Motor neuron (in vitro differentiated cells): ENCODE measurements at regions not wholly inside any gene's neighbourhood (a gene's known extent, or its start where the extent isn't known, plus 50 kb on each side); places are given as distances from the start of the nearest gene placed in this dataset.

Experiments
- ATAC-seq, 8 experiments: fragments of 200-7000 bp; cut with Tn5 transposase; replicated peaks in 6 of 8; 2 replicates each; pipeline ENCODE4 v1.8.0; 2021; ENCODE audit warnings: mild to moderate bottlenecking in 8 of 8, moderate library complexity in 8 of 8
- H3K27ac ChIP-seq, 2 donors: fragments of 250-450 bp; sonication (Bioruptor Pico); 2 replicates each; pipeline ENCODE4 v1.9.0; 2021; ENCODE audit warnings: antibody characterized with exemption in 2 of 2, mild to moderate bottlenecking in 2 of 2, moderate library complexity in 1 of 2
- H3K4me1 ChIP-seq, 2 donors: fragments of 250-450 bp; sonication (Bioruptor Pico); replicated peaks in 1 of 2; 2 replicates each; pipeline ENCODE4 v1.6.1; 2021; ENCODE audit warnings: antibody characterized with exemption in 2 of 2, mild to moderate bottlenecking in 2 of 2, moderate library complexity in 1 of 2
- H3K4me3 ChIP-seq, 5 donors: fragments of 250-450 bp; sonication (Bioruptor Pico); 2 replicates each; pipeline ENCODE4 v1.9.0; 2021; ENCODE audit warnings: antibody characterized with exemption in 5 of 5, mild to moderate bottlenecking in 5 of 5, moderate library complexity in 4 of 5
- WGBS, 10 experiments: fragments of 450-650 bp; shearing (Covaris generic); methylation state at CpG; one replicate each; pipeline ENCODE4 v1.0.0; 2022; 5-methylcytosine and 5-hydroxymethylcytosine counted together
- in situ Hi-C, 9 experiments: fragments of 400-800 bp; cut with MboI; loops; one replicate each; pipeline ENCODE4 v1.15.0; 2021; ENCODE audit warnings: low sequenced_read_pairs in 9 of 9, low pct_unique_long_range_greater_than_20kb in 2 of 9; ENCODE audit not compliant: unreplicated experiment in 9 of 9

GRCh38 chr5:164563370-164563769, 1058.0 kb downstream of the MAT2B start:
- 0 to 100% (median 88%) methylated on average over 1 of the region's 1 CpG; no CpG with 5 or more reads in 2 of the 10 experiments for WGBS, 10 experiments
- Histone ChIP-seq H3K4me1 (peaks cover 0 to 19% of the 10 kb centered on the region in 2 donors), H3K4me3 (no peak overlapping the region), H3K27ac (no peak overlapping the region)
- in situ Hi-C loops = no loop called here
- no peak for ATAC-seq

- WGBS, 10 experiments = 5 to 100% (median 82%) methylated on average over 2 of the region's 2 CpGs
- H3K27ac ChIP-seq = no peak overlapping the region
- H3K4me1 ChIP-seq = peaks cover 0 to 13% of the 10 kb centered on the region in 2 donors
- H3K4me3 ChIP-seq = no peak overlapping the region
- ATAC-seq = peak in 2 of 8 experiments; percentile 37 to 38
- in situ Hi-C loops = no loop called here
Measured at GRCh38 chr5:164573397-164573796, 1068.0 kb downstream of the MAT2B start.

GRCh38 chr5:164577201-164577600, 1071.8 kb downstream of the MAT2B start:
- in situ Hi-C loops = no loop called here
- ATAC-seq = no peak
- Histone ChIP-seq H3K27ac (no peak overlapping the region), H3K4me1 (peaks cover 0 to 15% of the 10 kb centered on the region in 2 donors), H3K4me3 (no peak overlapping the region)
- 20 to 100% (median 91%) methylated on average over 1 to 2 of the region's 2 CpGs for WGBS, 10 experiments

GRCh38 chr5:164577742-164578141, 1072.3 kb downstream of the MAT2B start:
- 0 to 84% (median 35%) methylated on average over 2 of the region's 2 CpGs; no CpG with 5 or more reads in 4 of the 10 experiments for WGBS, 10 experiments
- Histone ChIP-seq H3K27ac (no peak overlapping the region), H3K4me3 (no peak overlapping the region), H3K4me1 (peaks cover 0 to 15% of the 10 kb centered on the region in 2 donors)
- in situ Hi-C loops = no loop called here
- ATAC-seq = peak in 1 of 8 experiments; percentile 62

- 30 to 100% (median 79%) methylated on average over 1 to 5 of the region's 5 CpGs for WGBS, 10 experiments
- in situ Hi-C loops = no loop called here
Measured at GRCh38 chr5:164578401-164578800, 1073.0 kb downstream of the MAT2B start.

GRCh38 chr5:164578911-164579310, 1073.5 kb downstream of the MAT2B start:
- H3K4me1 ChIP-seq = peaks cover 0 to 9% of the 10 kb centered on the region in 2 donors
- no peak for ATAC-seq
- in situ Hi-C loops = no loop called here
- no peak overlapping the region for H3K27ac ChIP-seq
- H3K4me3 ChIP-seq = no peak overlapping the region
- 41 to 100% (median 91%) methylated on average over 1 to 2 of the region's 2 CpGs; no CpG with 5 or more reads in 1 of the 10 experiments for WGBS, 10 experiments

More at GRCh38 chr5:164578401-164578800, 1073.0 kb downstream of the MAT2B start:
- Histone ChIP-seq H3K4me1 (peaks cover 0 to 14% of the 10 kb centered on the region in 2 donors), H3K4me3 (no peak overlapping the region), H3K27ac (no peak overlapping the region)
- ATAC-seq = peak in 1 of 8 experiments; percentile 50

- in situ Hi-C loops = no loop called here
- 5 to 100% (median 62%) methylated on average over 1 to 2 of the region's 2 CpGs; no CpG with 5 or more reads in 1 of the 10 experiments for WGBS, 10 experiments
- no peak overlapping the region for H3K27ac ChIP-seq
Measured at GRCh38 chr5:164580155-164580554, 1074.7 kb downstream of the MAT2B start.

GRCh38 chr5:164581889-164582288, 1076.5 kb downstream of the MAT2B start:
- no peak overlapping the region for H3K4me3 ChIP-seq
- ATAC-seq = no peak
- in situ Hi-C loops = no loop called here
- peaks cover 0 to 9% of the 10 kb centered on the region in 2 donors for H3K4me1 ChIP-seq
- H3K27ac ChIP-seq = no peak overlapping the region
- 0 to 77% (median 57%) methylated on average over 1 to 2 of the region's 2 CpGs; no CpG with 5 or more reads in 1 of the 10 experiments for WGBS, 10 experiments

More at GRCh38 chr5:164580155-164580554, 1074.7 kb downstream of the MAT2B start:
- no peak overlapping the region for H3K4me3 ChIP-seq
- no peak for ATAC-seq
- peaks cover 0 to 9% of the 10 kb centered on the region in 2 donors for H3K4me1 ChIP-seq

- Histone ChIP-seq H3K27ac (no peak overlapping the region), H3K4me1 (peaks cover 0 to 12% of the 10 kb centered on the region in 2 donors), H3K4me3 (no peak overlapping the region)
- ATAC-seq = peak in 4 of 8 experiments; percentile 28 to 79 (median 50)
- in situ Hi-C loops = no loop called here
Measured at GRCh38 chr5:164593982-164594381, 1088.6 kb downstream of the MAT2B start.

GRCh38 chr5:164597293-164597900, 1092.0 kb downstream of the MAT2B start:
- H3K4me3 ChIP-seq = no peak overlapping the region
- 8 to 75% (median 58%) methylated on average over 3 to 5 of the region's 5 CpGs for WGBS, 10 experiments
- in situ Hi-C loops = no loop called here
- H3K27ac ChIP-seq = no peak overlapping the region
- peaks cover 0 to 19% of the 10 kb centered on the region in 2 donors for H3K4me1 ChIP-seq
- no peak for ATAC-seq

GRCh38 chr5:164600274-164600673, 1094.9 kb downstream of the MAT2B start:
- no peak overlapping the region for H3K27ac ChIP-seq
- H3K4me1 ChIP-seq = peaks cover 0 to 6% of the 10 kb centered on the region in 2 donors
- no peak overlapping the region for H3K4me3 ChIP-seq
- ATAC-seq = peak in 5 of 8 experiments; percentile 66 to 78 (median 73)
- in situ Hi-C loops = no loop called here
- 0 to 80% (median 46%) methylated on average over 1 to 2 of the region's 2 CpGs; no CpG with 5 or more reads in 3 of the 10 experiments for WGBS, 10 experiments

- Histone ChIP-seq H3K27ac (no peak overlapping the region), H3K4me1 (peaks cover 0 to 6% of the 10 kb centered on the region in 2 donors), H3K4me3 (no peak overlapping the region)
- 78 to 100% (median 95%) methylated on average over 1 to 22 of the region's 31 CpGs; no CpG with 5 or more reads in 1 of the 10 experiments for WGBS, 10 experiments
- in situ Hi-C loops = no loop called here
- ATAC-seq = no peak
Measured at GRCh38 chr5:164600929-164601535, 1095.6 kb downstream of the MAT2B start.

GRCh38 chr5:164608507-164608906, 1103.1 kb downstream of the MAT2B start:
- 9 to 100% (median 94%) methylated on average over 1 to 4 of the region's 4 CpGs; no CpG with 5 or more reads in 1 of the 10 experiments for WGBS, 10 experiments
- H3K27ac ChIP-seq = no peak overlapping the region
- H3K4me1 ChIP-seq = peaks cover 0 to 4% of the 10 kb centered on the region in 2 donors
- ATAC-seq = no peak
- no peak overlapping the region for H3K4me3 ChIP-seq
- in situ Hi-C loops = no loop called here
